ENCODE measurements at regions not wholly inside any gene's neighbourhood (a gene's known extent, or its start where the extent isn't known, plus 50 kb on each side); places are given as distances from the start of the nearest gene placed in this dataset.

- Histone ChIP-seq H3K27me3 (replicated peaks in 1 of 7) (no peaks in the 10 kb centered on the region), H3K36me3 (no peaks in the 10 kb centered on the region), H3K27ac (no peak overlapping the region), H3K4me3 (no peak overlapping the region), H3K9me3 (no peaks in the 10 kb centered on the region), H3K4me1 (peaks cover 0 to 6% (median 0%) of the 10 kb centered on the region in 6 donors)
- TF ChIP-seq POLR2A (IDR thresholded peaks at IDR 0.05): no peak
- no peak for TF ChIP-seq CTCF (IDR thresholded peaks at IDR 0.05 in 8 of 11, conservative IDR thresholded peaks at IDR 0.05 in 3 of 11)
- no peak for TF ChIP-seq POLR2AphosphoS5 (IDR thresholded peaks at IDR 0.05)
- intact Hi-C loops (cut with DNase I; ENCODE audit: low total_unique reads): loop anchor here (10.0 kb wide), 1 partner anchor 522 kb away; no protein-coding TSS in a partner anchor
- DNase-seq: no peak
Measured at GRCh38 chr1:222006715-222007114, 264.8 kb upstream of the DUSP10 start.

- Histone ChIP-seq H3K9me3 (no peaks in the 10 kb centered on the region), H3K4me3 (no peak overlapping the region), H3K27ac (no peak overlapping the region), H3K4me1 (peaks cover 0 to 6% (median 0%) of the 10 kb centered on the region in 6 donors), H3K27me3 (replicated peaks in 1 of 7) (no peaks in the 10 kb centered on the region), H3K36me3 (no peaks in the 10 kb centered on the region)
- DNase-seq: no peak
- TF ChIP-seq POLR2A (IDR thresholded peaks at IDR 0.05) (no peak), POLR2AphosphoS5 (IDR thresholded peaks at IDR 0.05) (no peak), CTCF (IDR thresholded peaks at IDR 0.05 in 8 of 11, conservative IDR thresholded peaks at IDR 0.05 in 3 of 11) (no peak)
- WGBS, 5 donors: 84 to 97% (median 92%) methylated on average over 2 of the region's 2 CpGs
- intact Hi-C loops (cut with DNase I; ENCODE audit: low total_unique reads): loop anchor here (10.0 kb wide), 1 partner anchor 520 kb away; no protein-coding TSS in a partner anchor
Measured at GRCh38 chr1:222004784-222005183, 262.9 kb upstream of the DUSP10 start.

- no peak for DNase-seq
- intact Hi-C loops (cut with DNase I; ENCODE audit: low total_unique reads): loop anchor here (10.0 kb wide), 1 partner anchor 519 kb away; no protein-coding TSS in a partner anchor
- no peak overlapping the region for H3K27ac ChIP-seq
- no peaks in the 10 kb centered on the region for H3K27me3 ChIP-seq (replicated peaks in 1 of 7)
- H3K4me3 ChIP-seq: no peak overlapping the region
- 63 to 89% (median 80%) methylated on average over 3 of the region's 3 CpGs for WGBS, 5 donors
- no peaks in the 10 kb centered on the region for H3K36me3 ChIP-seq
- TF ChIP-seq POLR2AphosphoS5 (IDR thresholded peaks at IDR 0.05): no peak
- TF ChIP-seq POLR2A (IDR thresholded peaks at IDR 0.05): no peak
- no peak for TF ChIP-seq CTCF (IDR thresholded peaks at IDR 0.05 in 8 of 11, conservative IDR thresholded peaks at IDR 0.05 in 3 of 11)
- no peaks in the 10 kb centered on the region for H3K9me3 ChIP-seq
- H3K4me1 ChIP-seq: peaks cover 0 to 4% (median 0%) of the 10 kb centered on the region in 6 donors
Measured at GRCh38 chr1:222004034-222004433, 262.1 kb upstream of the DUSP10 start.

GRCh38 chr1:222002503-222002902, 260.6 kb upstream of the DUSP10 start:
- 74 to 88% (median 75%) methylated on average over 1 of the region's 1 CpG for WGBS, 5 donors

More at GRCh38 chr1:222002503-222002902, 260.6 kb upstream of the DUSP10 start:
- Histone ChIP-seq H3K27me3 (replicated peaks in 1 of 7) (no peaks in the 10 kb centered on the region), H3K27ac (no peak overlapping the region), H3K4me3 (no peak overlapping the region), H3K9me3 (no peaks in the 10 kb centered on the region), H3K36me3 (no peaks in the 10 kb centered on the region), H3K4me1 (no peaks in the 10 kb centered on the region)
- TF ChIP-seq CTCF (IDR thresholded peaks at IDR 0.05 in 8 of 11, conservative IDR thresholded peaks at IDR 0.05 in 3 of 11): no peak
- TF ChIP-seq POLR2A (IDR thresholded peaks at IDR 0.05): no peak
- no peak for TF ChIP-seq POLR2AphosphoS5 (IDR thresholded peaks at IDR 0.05)
- no peak for DNase-seq
- intact Hi-C loops (cut with DNase I; ENCODE audit: low total_unique reads): loop anchor here (10.0 kb wide), 1 partner anchor 518 kb away; no protein-coding TSS in a partner anchor
